ENCODE measurements at regions not wholly inside any gene's neighbourhood (a gene's known extent, or its start where the extent isn't known, plus 50 kb on each side); places are given as distances from the start of the nearest gene placed in this dataset.

- DNase-seq, result no peak
Measured at GRCh38 chr4:157961229-157961990, 211.4 kb downstream of the GASK1B start.

GRCh38 chr4:157957905-157958304 lies 214.9 kb downstream of the GASK1B start:
- no peak for DNase-seq

GRCh38 chr4:157942017-157942416 lies 230.8 kb downstream of the GASK1B start:
- DNase-seq, result no peak

- no peak for DNase-seq
Measured at GRCh38 chr4:157934151-157934550, 238.7 kb downstream of the GASK1B start.

- DNase-seq, result no peak
Measured at GRCh38 chr4:157932936-157933335, 239.9 kb downstream of the GASK1B start.

- DNase-seq, result no peak
Measured at GRCh38 chr4:157929486-157929885, 243.3 kb downstream of the GASK1B start.

GRCh38 chr4:157918036-157918832 lies 254.6 kb downstream of the GASK1B start:
- DNase-seq, result no peak

- DNase-seq, result no peak
Measured at GRCh38 chr4:157912212-157912611, 260.6 kb downstream of the GASK1B start.

- no peak for DNase-seq
Measured at GRCh38 chr4:157911662-157912061, 261.2 kb downstream of the GASK1B start.

GRCh38 chr4:157908691-157909090 lies 264.1 kb downstream of the GASK1B start:
- DNase-seq, result no peak

- DNase-seq, result no peak
Measured at GRCh38 chr4:157908031-157908430, 264.8 kb downstream of the GASK1B start.

GRCh38 chr4:157907226-157907946 lies 265.4 kb downstream of the GASK1B start:
- DNase-seq, result no peak

- no peak for DNase-seq
Measured at GRCh38 chr4:157898836-157899605, 273.8 kb downstream of the GASK1B start.

GRCh38 chr4:157897855-157898370 lies 274.9 kb downstream of the GASK1B start:
- DNase-seq, result no peak

GRCh38 chr4:157896726-157897125 lies 276.1 kb downstream of the GASK1B start:
- DNase-seq, result no peak

GRCh38 chr4:157895205-157895604 lies 277.6 kb downstream of the GASK1B start:
- no peak for DNase-seq

- DNase-seq, result no peak
Measured at GRCh38 chr4:157889788-157890187, 283.0 kb downstream of the GASK1B start.

GRCh38 chr4:157888281-157888680 lies 284.5 kb downstream of the GASK1B start:
- no peak for DNase-seq

- no peak for DNase-seq
Measured at GRCh38 chr4:157887316-157887715, 285.5 kb downstream of the GASK1B start.

- DNase-seq, result no peak
Measured at GRCh38 chr4:157886645-157887044, 286.2 kb downstream of the GASK1B start.

GRCh38 chr4:157885811-157886210 lies 287.0 kb downstream of the GASK1B start:
- DNase-seq, result no peak

- DNase-seq, result no peak
Measured at GRCh38 chr4:157882901-157883300, 289.9 kb downstream of the GASK1B start.

- DNase-seq, result no peak
Measured at GRCh38 chr4:157880761-157881160, 292.1 kb downstream of the GASK1B start.
